Smooth muscle cell (in vitro differentiated cells): ENCODE measurements at regions not wholly inside any gene's neighbourhood (a gene's known extent, or its start where the extent isn't known, plus 50 kb on each side); places are given as distances from the start of the nearest gene placed in this dataset.

ENCODE experiments used
- DNase-seq: peaks from one replicate; lab custom pipeline; 2025; ENCODE audit not compliant: unreplicated experiment; lab: John Stamatoyannopoulos, UW
- H2AFZ ChIP-seq: fragments of 200-600 bp; sonication (generic); 2 replicates; pipeline ENCODE4 v1.6.0; 2016; ENCODE audit warnings: antibody characterized with exemption, low read depth, mild to moderate bottlenecking
- H3F3A ChIP-seq: fragments of 200-600 bp; sonication (generic); 2 replicates; pipeline ENCODE4 v1.6.0; 2017; ENCODE audit warnings: antibody characterized with exemption, low read depth
- H3K27ac ChIP-seq: fragments of 200-600 bp; sonication (generic); 2 replicates; pipeline ENCODE4 v1.5.1; 2016; ENCODE audit warnings: low read depth, mild to moderate bottlenecking
- H3K27me3 ChIP-seq: fragments of 200-600 bp; sonication (generic); 2 replicates; pipeline ENCODE4 v1.6.1; 2016; ENCODE audit warnings: low read depth, mild to moderate bottlenecking
- H3K36me3 ChIP-seq: fragments of 200-600 bp; sonication (generic); 2 replicates; pipeline ENCODE4 v1.5.1; 2016; ENCODE audit warnings: low read depth
- H3K4me1 ChIP-seq: fragments of 200-600 bp; sonication (generic); 2 replicates; pipeline ENCODE4 v1.5.1; 2016; ENCODE audit warnings: low read depth
- H3K4me2 ChIP-seq: fragments of 200-600 bp; sonication (generic); 2 replicates; pipeline ENCODE4 v1.6.0; 2016; ENCODE audit warnings: mild to moderate bottlenecking
- H3K4me3 ChIP-seq: fragments of 200-600 bp; sonication (generic); 2 replicates; pipeline ENCODE4 v1.5.1; 2016; ENCODE audit warnings: mild to moderate bottlenecking
- H3K79me2 ChIP-seq: fragments of 200-600 bp; sonication (generic); 2 replicates; pipeline ENCODE4 v1.6.0; 2016; ENCODE audit warnings: low read depth, mild to moderate bottlenecking
- H3K9ac ChIP-seq: fragments of 200-600 bp; sonication (generic); 2 replicates; pipeline ENCODE4 v1.6.0; 2016; ENCODE audit warnings: low read depth
- H3K9me3 ChIP-seq: fragments of 200-600 bp; sonication (generic); replicated peaks from 2 replicates; pipeline ENCODE4 v1.5.1; 2016; ENCODE audit warnings: low read depth
- H4K20me1 ChIP-seq: fragments of 200-600 bp; sonication (generic); 2 replicates; pipeline ENCODE4 v1.6.0; 2016; ENCODE audit warnings: low read depth
- WGBS: methylation state at CpG from one replicate; pipeline ENCODE4 v1.1.7; 2016; ENCODE audit warnings: low lambda C conversion rate; 5-methylcytosine and 5-hydroxymethylcytosine counted together
- TF ChIP-seq, protein P1 (sequence below): fragments of 200-600 bp; sonication (generic); IDR thresholded peaks from 2 replicates; pipeline ENCODE4 v1.5.1; 2017; ENCODE audit warnings: borderline replicate concordance, mild to moderate bottlenecking, antibody characterized with exemption; ENCODE audit not compliant: insufficient read depth, poor library complexity, severe bottlenecking

DNA sequence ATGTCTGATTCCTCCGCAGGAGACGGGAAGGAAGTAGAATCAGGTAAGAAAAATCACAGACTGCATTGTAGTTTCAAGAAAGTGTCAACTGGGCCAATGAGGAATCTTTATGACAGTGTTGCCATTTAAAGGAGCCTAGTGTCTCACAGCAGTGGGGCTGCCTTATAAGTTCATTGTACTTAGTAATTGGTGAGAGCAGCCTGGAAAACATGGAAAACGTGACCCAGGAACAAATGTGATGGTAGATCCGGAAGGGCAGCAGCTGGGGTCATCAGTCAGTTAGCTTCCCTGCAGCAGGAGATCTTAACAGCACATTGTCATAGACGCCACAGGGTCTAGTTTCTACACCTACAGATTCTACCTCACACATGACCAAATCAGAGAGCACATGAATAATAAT is 630.0 kb upstream of the LMO3 start:
- H3K27ac ChIP-seq = no peak overlapping the region
- H3K9me3 ChIP-seq = no peaks in the 10 kb centered on the region
- no peak overlapping the region for H2AFZ ChIP-seq
- WGBS = 70% methylated on average over 5 of the region's 5 CpGs
- no peaks in the 10 kb centered on the region for H3K36me3 ChIP-seq
- TF ChIP-seq, protein P1, sequence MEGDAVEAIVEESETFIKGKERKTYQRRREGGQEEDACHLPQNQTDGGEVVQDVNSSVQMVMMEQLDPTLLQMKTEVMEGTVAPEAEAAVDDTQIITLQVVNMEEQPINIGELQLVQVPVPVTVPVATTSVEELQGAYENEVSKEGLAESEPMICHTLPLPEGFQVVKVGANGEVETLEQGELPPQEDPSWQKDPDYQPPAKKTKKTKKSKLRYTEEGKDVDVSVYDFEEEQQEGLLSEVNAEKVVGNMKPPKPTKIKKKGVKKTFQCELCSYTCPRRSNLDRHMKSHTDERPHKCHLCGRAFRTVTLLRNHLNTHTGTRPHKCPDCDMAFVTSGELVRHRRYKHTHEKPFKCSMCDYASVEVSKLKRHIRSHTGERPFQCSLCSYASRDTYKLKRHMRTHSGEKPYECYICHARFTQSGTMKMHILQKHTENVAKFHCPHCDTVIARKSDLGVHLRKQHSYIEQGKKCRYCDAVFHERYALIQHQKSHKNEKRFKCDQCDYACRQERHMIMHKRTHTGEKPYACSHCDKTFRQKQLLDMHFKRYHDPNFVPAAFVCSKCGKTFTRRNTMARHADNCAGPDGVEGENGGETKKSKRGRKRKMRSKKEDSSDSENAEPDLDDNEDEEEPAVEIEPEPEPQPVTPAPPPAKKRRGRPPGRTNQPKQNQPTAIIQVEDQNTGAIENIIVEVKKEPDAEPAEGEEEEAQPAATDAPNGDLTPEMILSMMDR = no peak
- H3K27me3 ChIP-seq = no peaks in the 10 kb centered on the region
- H3K9ac ChIP-seq = no peak overlapping the region
- no peak for DNase-seq
- no peak overlapping the region for H3K4me3 ChIP-seq
- no peaks in the 10 kb centered on the region for H3K4me1 ChIP-seq
- no peaks in the 10 kb centered on the region for H3K79me2 ChIP-seq
- H3F3A ChIP-seq = no peaks in the 10 kb centered on the region
- no peaks in the 10 kb centered on the region for H4K20me1 ChIP-seq
- H3K4me2 ChIP-seq = no peak overlapping the region

DNA sequence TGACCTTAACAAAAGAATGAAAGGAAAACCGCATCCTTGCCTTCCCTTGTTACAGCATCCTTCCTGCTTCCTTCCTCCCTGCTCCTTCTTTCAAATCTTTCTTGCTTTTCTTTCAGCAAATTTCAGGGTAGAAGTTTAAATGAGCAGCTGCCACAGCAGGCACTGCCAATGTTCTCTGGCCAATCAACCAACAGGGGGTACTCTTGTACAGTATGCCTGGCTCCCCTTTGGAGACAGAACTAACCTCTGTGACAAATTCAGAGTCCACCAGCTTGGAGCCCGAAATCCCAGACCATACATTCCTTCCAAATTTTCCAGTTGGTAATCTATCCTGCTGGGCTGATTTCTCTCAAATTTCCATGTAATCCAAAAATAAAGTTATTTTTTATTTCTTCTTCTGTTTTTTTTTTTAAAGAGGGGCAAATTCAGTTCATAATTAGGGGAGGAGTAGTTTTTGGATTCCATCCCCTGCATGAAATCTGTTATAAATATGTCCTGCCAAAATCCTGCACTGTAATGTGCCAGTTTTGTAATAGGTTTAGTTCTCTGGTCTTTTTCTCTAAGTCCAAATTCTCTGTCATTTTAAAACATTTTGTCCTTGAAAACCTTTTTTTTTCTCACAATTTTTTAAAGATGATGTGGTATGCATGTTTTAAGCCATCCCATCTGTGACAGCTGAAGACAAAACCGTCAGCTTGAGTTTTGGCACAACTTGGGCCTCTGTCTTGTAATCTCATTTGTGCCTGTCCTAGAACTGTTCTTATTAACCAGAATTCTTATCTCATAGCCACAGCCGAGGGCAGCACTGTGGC is 610.0 kb upstream of the LMO3 start:
- Histone ChIP-seq H3K4me1 (no peaks in the 10 kb centered on the region), H4K20me1 (no peaks in the 10 kb centered on the region), H3K27ac (no peak overlapping the region), H3K9me3 (no peaks in the 10 kb centered on the region), H3K36me3 (no peaks in the 10 kb centered on the region), H3K4me3 (no peak overlapping the region), H3K27me3 (no peaks in the 10 kb centered on the region), H3F3A (no peaks in the 10 kb centered on the region), H3K9ac (no peak overlapping the region), H2AFZ (no peak overlapping the region), H3K79me2 (no peaks in the 10 kb centered on the region), H3K4me2 (no peak overlapping the region)
- 74% methylated on average over 4 of the region's 4 CpGs for WGBS
- TF ChIP-seq, protein P1 = no peak
- DNase-seq = no peak

DNA sequence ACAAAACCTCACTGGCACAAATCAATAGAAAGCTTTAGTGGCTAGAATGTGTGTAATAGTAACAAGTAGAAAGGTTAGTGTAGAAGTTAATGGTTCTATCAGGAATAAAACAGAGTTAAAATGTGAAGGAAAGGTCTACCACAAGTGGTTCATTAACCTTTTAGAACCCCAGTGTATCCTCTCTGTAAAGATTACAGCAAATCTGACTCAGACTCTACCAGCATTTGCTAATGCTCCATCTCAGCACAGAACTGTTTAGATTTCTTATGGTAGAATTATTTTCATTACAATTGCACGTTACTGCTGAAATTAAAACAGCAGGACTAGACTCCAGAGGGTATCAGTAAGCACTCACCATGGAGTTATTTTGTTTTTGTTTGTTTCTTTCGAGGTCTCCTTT is 609.0 kb upstream of the LMO3 start:
- Histone ChIP-seq H3K4me2 (no peak overlapping the region), H3K27ac (no peak overlapping the region), H3K79me2 (no peaks in the 10 kb centered on the region), H3K9me3 (no peaks in the 10 kb centered on the region), H2AFZ (no peak overlapping the region), H4K20me1 (no peaks in the 10 kb centered on the region), H3K4me3 (no peak overlapping the region), H3K9ac (no peak overlapping the region), H3K4me1 (no peaks in the 10 kb centered on the region), H3F3A (no peaks in the 10 kb centered on the region), H3K36me3 (no peaks in the 10 kb centered on the region), H3K27me3 (no peaks in the 10 kb centered on the region)
- TF ChIP-seq, protein P1 = no peak
- no peak for DNase-seq
- WGBS = 36% methylated on average over 2 of the region's 2 CpGs

DNA sequence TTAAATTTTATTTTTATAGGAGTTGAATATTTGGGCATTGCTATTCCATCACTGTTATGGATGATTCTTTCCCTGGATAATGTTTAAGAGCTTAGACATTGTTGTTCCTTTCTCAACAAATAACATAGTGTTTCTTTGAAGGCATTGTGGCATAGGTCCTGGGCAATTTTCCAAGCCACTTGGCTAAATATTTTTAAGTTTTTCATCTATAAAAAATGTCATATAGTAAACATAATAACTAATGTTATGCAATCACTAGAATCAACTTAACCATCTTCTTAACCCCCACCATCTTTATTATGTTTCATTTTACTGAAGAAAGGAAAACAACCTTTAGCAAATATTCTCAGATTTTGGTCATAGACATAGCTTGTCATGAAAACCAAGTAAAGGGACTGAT is 600.6 kb upstream of the LMO3 start:
- H3K4me3 ChIP-seq = no peak overlapping the region
- no peak overlapping the region for H3K4me2 ChIP-seq
- TF ChIP-seq, protein P1 = no peak
- no peaks in the 10 kb centered on the region for H3K4me1 ChIP-seq
- H4K20me1 ChIP-seq = no peaks in the 10 kb centered on the region
- no peaks in the 10 kb centered on the region for H3K27me3 ChIP-seq
- no peaks in the 10 kb centered on the region for H3K79me2 ChIP-seq
- H3K36me3 ChIP-seq = no peaks in the 10 kb centered on the region
- no peak overlapping the region for H2AFZ ChIP-seq
- H3K27ac ChIP-seq = no peak overlapping the region
- no peaks in the 10 kb centered on the region for H3K9me3 ChIP-seq
- DNase-seq = no peak
- no peaks in the 10 kb centered on the region for H3F3A ChIP-seq
- no peak overlapping the region for H3K9ac ChIP-seq
